ENCODE measurements at regions not wholly inside any gene's neighbourhood (a gene's known extent, or its start where the extent isn't known, plus 50 kb on each side); places are given as distances from the start of the nearest gene placed in this dataset.
A peak's percentile ranks its signal among the peaks of the same experiment; 100 is the strongest.

- Histone ChIP-seq H3K9ac (ENCODE audit: control insufficient read depth, insufficient read depth, low read length) (no peak overlapping the region), H3K4me1 (ENCODE audit: control insufficient read depth, insufficient read depth, low read length) (no peaks in the 10 kb centered on the region), H4K20me1 (ENCODE audit: control insufficient read depth, insufficient read depth) (no peaks in the 10 kb centered on the region), H3K4me2 (ENCODE audit: control insufficient read depth, insufficient read depth) (no peak overlapping the region), H3K36me3 (ENCODE audit: control insufficient read depth in 2 of 2, insufficient read depth in 2 of 2, low read length in 1 of 2) (no peaks in the 10 kb centered on the region), H3K79me2 (ENCODE audit: control insufficient read depth, insufficient read depth, low read length) (no peaks in the 10 kb centered on the region), H3K9me3 (replicated peaks; ENCODE audit: control insufficient read depth, insufficient read depth, low read length) (no peaks in the 10 kb centered on the region), H3K27me3 (replicated peaks in 1 of 2; ENCODE audit: control insufficient read depth in 2 of 2, insufficient read depth in 2 of 2, low read length in 1 of 2) (no peaks in the 10 kb centered on the region), H3K27ac (ENCODE audit: control insufficient read depth, insufficient read depth) (no peak overlapping the region), H2AFZ (ENCODE audit: control insufficient read depth, low read depth, low read length) (no peak overlapping the region), H3K4me3 (no peak overlapping the region)
- in situ Hi-C loops (cut with MboI): loop anchor here (10.0 kb wide), 1 partner anchor 1871 kb away; no protein-coding TSS in a partner anchor
- TF ChIP-seq NFXL1 (IDR thresholded peaks at IDR 0.05; ENCODE audit: borderline replicate concordance) (no peak), E4F1 (IDR thresholded peaks at IDR 0.05; ENCODE audit: borderline replicate concordance, partially characterized antibody) (no peak)
- DNase-seq (ENCODE audit: low read depth, low spot score) (no peak), ATAC-seq (no peak), FAIRE-seq (no peak)
- WGBS (ENCODE audit: insufficient coverage, insufficient replicate concordance, low lambda C conversion rate, missing lambda C conversion rate): 26% methylated on average over 10 of the region's 10 CpGs
- intact Hi-C loops (cut with micrococcal nuclease; ENCODE audit: unreplicated experiment): loop anchor here (10.0 kb wide), 1 partner anchor 1871 kb away; no protein-coding TSS in a partner anchor
- SMC1A ChIA-PET (ENCODE audit: uncharacterized antibody, unreplicated experiment): interaction anchor here (1.2 kb wide), 1 partner anchor 16 kb away, joined by 3 read pairs; no protein-coding TSS in a partner anchor
- RAD21 ChIA-PET (ENCODE audit: unreplicated experiment): no interaction called here
- CTCF ChIA-PET: interaction anchor here (1.6 kb wide), 1 partner anchor 371 kb away, joined by 4 read pairs; no protein-coding TSS in a partner anchor
- BruUV-seq (replicated peaks): no TSS peak
- POLR2A ChIA-PET: no interaction called here
Measured at GRCh38 chr2:41785251-41786022, 262.4 kb upstream of the PKDCC start.

- RAD21 ChIA-PET (ENCODE audit: unreplicated experiment): no interaction called here
- Histone ChIP-seq H3K4me3 (no peak overlapping the region), H3K4me1 (ENCODE audit: control insufficient read depth, insufficient read depth, low read length) (no peaks in the 10 kb centered on the region), H3K27ac (ENCODE audit: control insufficient read depth, insufficient read depth) (no peak overlapping the region), H3K79me2 (ENCODE audit: control insufficient read depth, insufficient read depth, low read length) (no peaks in the 10 kb centered on the region), H3K4me2 (ENCODE audit: control insufficient read depth, insufficient read depth) (no peak overlapping the region), H3K9ac (ENCODE audit: control insufficient read depth, insufficient read depth, low read length) (no peak overlapping the region), H4K20me1 (ENCODE audit: control insufficient read depth, insufficient read depth) (no peaks in the 10 kb centered on the region), H3K9me3 (replicated peaks; ENCODE audit: control insufficient read depth, insufficient read depth, low read length) (no peaks in the 10 kb centered on the region), H3K27me3 (replicated peaks in 1 of 2; ENCODE audit: control insufficient read depth in 2 of 2, insufficient read depth in 2 of 2, low read length in 1 of 2) (no peaks in the 10 kb centered on the region), H3K36me3 (ENCODE audit: control insufficient read depth in 2 of 2, insufficient read depth in 2 of 2, low read length in 1 of 2) (no peaks in the 10 kb centered on the region), H2AFZ (ENCODE audit: control insufficient read depth, low read depth, low read length) (no peak overlapping the region)
- POLR2A ChIA-PET: no interaction called here
- SMC1A ChIA-PET (ENCODE audit: uncharacterized antibody, unreplicated experiment): no interaction called here
- WGBS (ENCODE audit: insufficient coverage, insufficient replicate concordance, low lambda C conversion rate, missing lambda C conversion rate): 0% methylated on average over 1 of the region's 1 CpG
- CTCF ChIA-PET: no interaction called here
- peak; percentile 57; the same call in 2 of the 3 replicates for ATAC-seq
- DNase-seq (ENCODE audit: low read depth, low spot score): no peak
- intact Hi-C loops (cut with micrococcal nuclease; ENCODE audit: unreplicated experiment) (no loop called here), in situ Hi-C loops (cut with MboI) (no loop called here)
- FAIRE-seq: no peak
- no TSS peak for BruUV-seq (replicated peaks)
- TF ChIP-seq RUNX3 (IDR thresholded peaks at IDR 0.05; ENCODE audit: low read length): 0 out of 2 replicates have a peak, but pooled peaks have one; percentile 18
- peak; percentile 98 for TF ChIP-seq REST (IDR thresholded peaks at IDR 0.05; ENCODE audit: low read depth, low read length)
- TF ChIP-seq NBN (IDR thresholded peaks at IDR 0.05): no peak
- TF ChIP-seq SPI1 (IDR thresholded peaks at IDR 0.05; ENCODE audit: borderline replicate concordance, insufficient read depth, low read depth, low read length): peak; percentile 20; the same call in 1 of the 2 replicates
Measured at GRCh38 chr2:41791523-41791922, 256.3 kb upstream of the PKDCC start.

Data from GM12878 (cell line).